ENCODE measurements at regions not wholly inside any gene's neighbourhood (a gene's known extent, or its start where the extent isn't known, plus 50 kb on each side); places are given as distances from the start of the nearest gene placed in this dataset.

DNA sequence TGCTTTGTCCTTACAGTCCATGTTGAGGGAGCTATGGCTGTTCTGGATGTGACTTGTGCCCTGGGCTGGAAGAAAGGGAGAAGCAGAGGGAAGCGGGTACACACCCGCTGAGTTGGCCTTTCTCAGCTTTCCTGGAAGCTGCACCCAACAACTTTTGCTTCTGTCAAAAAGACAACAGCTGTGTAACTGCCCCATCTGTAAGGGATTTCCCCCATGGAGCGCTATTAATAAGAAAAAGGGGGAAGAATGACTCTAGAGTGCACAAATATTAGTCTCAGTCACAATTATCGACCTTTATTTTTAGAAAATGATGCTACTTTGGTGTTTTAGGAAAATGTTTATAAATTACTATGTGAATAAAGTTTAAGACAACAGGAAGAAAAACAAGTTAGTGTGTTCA is 368.3 kb downstream of the RAD51AP2 start:
- no peak overlapping the region for H3K4me3 ChIP-seq (ENCODE audit: low read depth in 2 of 2, low read length in 1 of 2)
- no peaks in the 10 kb centered on the region for H4K20me1 ChIP-seq (ENCODE audit: insufficient read depth)
- H3K4me1 ChIP-seq (ENCODE audit: control insufficient read depth in 1 of 2, insufficient read depth in 2 of 2, low read depth in 1 of 2, low read length in 1 of 2) = peaks cover 0 to 8% of the 10 kb centered on the region in 2 experiments; a peak in 1 of 4 replicates
- H3K27ac ChIP-seq (ENCODE audit: low read depth in 2 of 2, low read length in 1 of 2) = no peak overlapping the region
- H3K27me3 ChIP-seq (ENCODE audit: insufficient read depth) = no peaks in the 10 kb centered on the region
- H3K36me3 ChIP-seq (replicated peaks in 1 of 2; ENCODE audit: control insufficient read depth in 1 of 2, insufficient read depth in 2 of 2, low read length in 1 of 2) = no peaks in the 10 kb centered on the region
- H3K9me3 ChIP-seq = no peaks in the 10 kb centered on the region
- TF ChIP-seq GABPA (IDR thresholded peaks at IDR 0.05; ENCODE audit: low read depth) (no peak), FOXM1 (IDR thresholded peaks at IDR 0.05; ENCODE audit: low read depth) (no peak)
- ChIA-PET CTCF (interaction anchor here (0.9 to 6.4 kb wide), 7 partner anchors 17 to 376 kb away, joined by 3 to 84 read pairs (median 5); no protein-coding TSS in a partner anchor), POLR2A (no interaction called here)
- H3K4me2 ChIP-seq = no peak overlapping the region
- WGBS (ENCODE audit: low lambda C conversion rate) = 43% methylated on average over 4 of the region's 4 CpGs
- H3F3A ChIP-seq (replicated peaks; ENCODE audit: insufficient read depth) = no peaks in the 10 kb centered on the region
- H3K9me2 ChIP-seq = no peaks in the 10 kb centered on the region
- H3K79me2 ChIP-seq (ENCODE audit: insufficient read depth) = no peaks in the 10 kb centered on the region
- no peak for DNase-seq
- H2AFZ ChIP-seq (ENCODE audit: low read depth) = no peak overlapping the region
- no peak overlapping the region for H3K9ac ChIP-seq

GRCh38 chr2:17148407-17149145 is 369.7 kb downstream of the RAD51AP2 start:
- no peaks in the 10 kb centered on the region for H3K27me3 ChIP-seq (ENCODE audit: insufficient read depth)
- no peaks in the 10 kb centered on the region for H3K9me3 ChIP-seq
- H3K79me2 ChIP-seq (ENCODE audit: insufficient read depth) = no peaks in the 10 kb centered on the region
- H3K4me1 ChIP-seq (ENCODE audit: control insufficient read depth in 1 of 2, insufficient read depth in 2 of 2, low read depth in 1 of 2, low read length in 1 of 2) = peaks cover 0 to 8% of the 10 kb centered on the region in 2 experiments; a peak in 1 of 4 replicates
- ChIA-PET POLR2A (no interaction called here), CTCF (interaction anchor here (0.7 to 6.4 kb wide), 40 partner anchors 8 to 523 kb away, joined by 3 to 84 read pairs (median 4); no protein-coding TSS in a partner anchor)
- H3K4me3 ChIP-seq (ENCODE audit: low read depth in 2 of 2, low read length in 1 of 2) = no peak overlapping the region
- TF ChIP-seq ZBTB33 (IDR thresholded peaks at IDR 0.05; ENCODE audit: borderline replicate concordance, low read depth) (no peak), RAD21 (IDR thresholded peaks at IDR 0.05; ENCODE audit: low read length) (peak; percentile 79), USF1 (IDR thresholded peaks at IDR 0.05; ENCODE audit: borderline replicate concordance, low read depth) (no peak), EZH2phosphoT487 (IDR thresholded peaks at IDR 0.05; ENCODE audit: borderline replicate concordance, low read depth) (no peak), RCOR1 (IDR thresholded peaks at IDR 0.05; ENCODE audit: low read length) (peak; percentile 13; the same call in 1 of the 2 replicates), FOXJ3 (CRISPR knock-in tag; IDR thresholded peaks at IDR 0.05) (no peak), JUND (IDR thresholded peaks at IDR 0.05) (no peak), ELF1 (IDR thresholded peaks at IDR 0.05) (no peak), GABPA (IDR thresholded peaks at IDR 0.05; ENCODE audit: low read depth) (no peak), FOXM1 (IDR thresholded peaks at IDR 0.05; ENCODE audit: low read depth) (no peak), EP300 (IDR thresholded peaks at IDR 0.05; ENCODE audit: borderline replicate concordance in 1 of 2, low read depth in 1 of 2, low read length in 1 of 2) (no peak; a peak in 1 of 4 replicates), SMC3 (IDR thresholded peaks at IDR 0.05; ENCODE audit: low read depth, low read length) (peak; percentile 78)
- TF ChIP-seq, protein P1, sequence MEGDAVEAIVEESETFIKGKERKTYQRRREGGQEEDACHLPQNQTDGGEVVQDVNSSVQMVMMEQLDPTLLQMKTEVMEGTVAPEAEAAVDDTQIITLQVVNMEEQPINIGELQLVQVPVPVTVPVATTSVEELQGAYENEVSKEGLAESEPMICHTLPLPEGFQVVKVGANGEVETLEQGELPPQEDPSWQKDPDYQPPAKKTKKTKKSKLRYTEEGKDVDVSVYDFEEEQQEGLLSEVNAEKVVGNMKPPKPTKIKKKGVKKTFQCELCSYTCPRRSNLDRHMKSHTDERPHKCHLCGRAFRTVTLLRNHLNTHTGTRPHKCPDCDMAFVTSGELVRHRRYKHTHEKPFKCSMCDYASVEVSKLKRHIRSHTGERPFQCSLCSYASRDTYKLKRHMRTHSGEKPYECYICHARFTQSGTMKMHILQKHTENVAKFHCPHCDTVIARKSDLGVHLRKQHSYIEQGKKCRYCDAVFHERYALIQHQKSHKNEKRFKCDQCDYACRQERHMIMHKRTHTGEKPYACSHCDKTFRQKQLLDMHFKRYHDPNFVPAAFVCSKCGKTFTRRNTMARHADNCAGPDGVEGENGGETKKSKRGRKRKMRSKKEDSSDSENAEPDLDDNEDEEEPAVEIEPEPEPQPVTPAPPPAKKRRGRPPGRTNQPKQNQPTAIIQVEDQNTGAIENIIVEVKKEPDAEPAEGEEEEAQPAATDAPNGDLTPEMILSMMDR (IDR thresholded peaks at IDR 0.05) = peak; percentile 60
- H2AFZ ChIP-seq (ENCODE audit: low read depth) = no peak overlapping the region
- WGBS (ENCODE audit: low lambda C conversion rate) = 42% methylated on average over 8 of the region's 8 CpGs
- DNase-seq = peak; percentile 53
- H3K9ac ChIP-seq = no peak overlapping the region
- no peaks in the 10 kb centered on the region for H3K9me2 ChIP-seq
- no peak overlapping the region for H3K27ac ChIP-seq (ENCODE audit: low read depth in 2 of 2, low read length in 1 of 2)
- no peaks in the 10 kb centered on the region for H4K20me1 ChIP-seq (ENCODE audit: insufficient read depth)
- H3K4me2 ChIP-seq = no peak overlapping the region
- no peaks in the 10 kb centered on the region for H3K36me3 ChIP-seq (replicated peaks in 1 of 2; ENCODE audit: control insufficient read depth in 1 of 2, insufficient read depth in 2 of 2, low read length in 1 of 2)
- H3F3A ChIP-seq (replicated peaks; ENCODE audit: insufficient read depth) = no peaks in the 10 kb centered on the region
